ENCODE measurements at regions not wholly inside any gene's neighbourhood (a gene's known extent, or its start where the extent isn't known, plus 50 kb on each side); places are given as distances from the start of the nearest gene placed in this dataset.

- no peak overlapping the region for H3K4me3 ChIP-seq (ENCODE audit: low read length)
- peaks cover 3% of the 10 kb centered on the region for H3K4me1 ChIP-seq (ENCODE audit: control insufficient read depth, low read depth, low read length)
- H3K27me3 ChIP-seq (ENCODE audit: control insufficient read depth, insufficient read depth, low read length) = no peaks in the 10 kb centered on the region
- H3K9me3 ChIP-seq (ENCODE audit: control insufficient read depth, low read depth, low read length) = no peaks in the 10 kb centered on the region
- no peak overlapping the region for H3K27ac ChIP-seq (ENCODE audit: low read length)
- no peak overlapping the region for H3K9ac ChIP-seq (ENCODE audit: low read length)
- no peaks in the 10 kb centered on the region for H3K36me3 ChIP-seq (ENCODE audit: control insufficient read depth, low read depth, low read length)
Observed at GRCh38 chr4:42339935-42340406, 57.3 kb upstream of the SHISA3 start.

DNA sequence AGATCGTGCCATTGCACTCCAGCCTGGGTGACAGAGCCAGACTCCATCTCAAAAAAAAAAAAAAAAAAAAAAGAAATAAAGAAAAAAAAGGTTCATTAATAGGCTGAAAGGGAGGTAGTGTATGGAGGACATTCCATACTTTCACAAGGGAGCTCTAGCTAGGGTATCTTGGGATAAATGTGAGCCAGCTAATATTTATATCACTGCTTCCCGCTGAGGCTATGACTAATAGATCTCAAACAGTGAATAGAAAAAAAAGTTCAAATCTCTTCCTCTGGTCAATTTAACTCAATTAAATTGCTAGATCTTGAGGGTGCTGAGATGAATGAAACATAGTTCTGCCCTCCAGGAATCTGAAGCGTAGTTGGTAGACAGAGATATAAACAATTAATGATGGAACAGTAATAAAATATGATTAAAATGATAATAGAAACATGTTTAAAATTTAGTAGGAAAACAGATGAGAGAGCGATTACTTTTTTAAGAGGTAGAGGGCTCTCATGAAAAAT, 55.7 kb upstream of the SHISA3 start:
- no peak overlapping the region for H3K4me3 ChIP-seq (ENCODE audit: low read length)

GRCh38 chr4:42342459-42342858, 54.8 kb upstream of the SHISA3 start:
- Histone ChIP-seq H3K9me3 (ENCODE audit: control insufficient read depth, low read depth, low read length) (no peaks in the 10 kb centered on the region), H3K4me3 (ENCODE audit: low read length) (no peak overlapping the region), H3K4me1 (ENCODE audit: control insufficient read depth, low read depth, low read length) (peaks cover 3% of the 10 kb centered on the region), H3K36me3 (ENCODE audit: control insufficient read depth, low read depth, low read length) (no peaks in the 10 kb centered on the region), H3K27ac (ENCODE audit: low read length) (no peak overlapping the region), H3K27me3 (ENCODE audit: control insufficient read depth, insufficient read depth, low read length) (no peaks in the 10 kb centered on the region), H3K9ac (ENCODE audit: low read length) (no peak overlapping the region)

More for the DNA sequence above, 55.7 kb upstream of the SHISA3 start:
- no peaks in the 10 kb centered on the region for H3K9me3 ChIP-seq (ENCODE audit: control insufficient read depth, low read depth, low read length)
- no peak overlapping the region for H3K27ac ChIP-seq (ENCODE audit: low read length)
- H3K4me1 ChIP-seq (ENCODE audit: control insufficient read depth, low read depth, low read length) = peaks cover 3% of the 10 kb centered on the region
- no peaks in the 10 kb centered on the region for H3K27me3 ChIP-seq (ENCODE audit: control insufficient read depth, insufficient read depth, low read length)
- no peak overlapping the region for H3K9ac ChIP-seq (ENCODE audit: low read length)
- H3K36me3 ChIP-seq (ENCODE audit: control insufficient read depth, low read depth, low read length) = no peaks in the 10 kb centered on the region

GRCh38 chr4:42344309-42344708, 53.0 kb upstream of the SHISA3 start:
- Histone ChIP-seq H3K4me3 (ENCODE audit: low read length) (no peak overlapping the region), H3K27ac (ENCODE audit: low read length) (no peak overlapping the region), H3K4me1 (ENCODE audit: control insufficient read depth, low read depth, low read length) (peaks cover 3% of the 10 kb centered on the region), H3K36me3 (ENCODE audit: control insufficient read depth, low read depth, low read length) (no peaks in the 10 kb centered on the region), H3K9ac (ENCODE audit: low read length) (no peak overlapping the region), H3K9me3 (ENCODE audit: control insufficient read depth, low read depth, low read length) (no peaks in the 10 kb centered on the region), H3K27me3 (ENCODE audit: control insufficient read depth, insufficient read depth, low read length) (no peaks in the 10 kb centered on the region)

DNA sequence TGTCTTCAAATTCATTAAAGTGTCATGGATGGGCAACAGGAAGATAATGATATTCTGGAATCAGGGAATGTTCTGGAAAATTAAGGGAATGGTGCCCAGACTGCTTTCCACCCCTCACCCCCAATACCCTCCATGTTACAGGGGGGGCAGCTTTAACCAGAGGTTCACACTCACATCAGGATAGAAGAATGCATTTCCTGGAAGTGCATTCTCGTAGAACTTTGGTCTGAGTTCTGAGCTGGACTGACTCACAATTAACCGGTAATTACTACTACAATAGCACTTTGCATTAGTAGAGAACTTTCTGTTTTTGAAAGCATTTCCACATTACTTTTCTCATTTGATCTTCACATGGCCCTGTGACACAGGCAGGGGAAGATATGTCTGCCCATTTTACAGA, 52.5 kb upstream of the SHISA3 start:
- H3K4me3 ChIP-seq (ENCODE audit: low read length) = no peak overlapping the region
- no peaks in the 10 kb centered on the region for H3K36me3 ChIP-seq (ENCODE audit: control insufficient read depth, low read depth, low read length)

GRCh38 chr4:42345962-42346544, 51.2 kb upstream of the SHISA3 start:
- H3K9ac ChIP-seq (ENCODE audit: low read length) = no peak overlapping the region
- no peak overlapping the region for H3K4me3 ChIP-seq (ENCODE audit: low read length)
- H3K36me3 ChIP-seq (ENCODE audit: control insufficient read depth, low read depth, low read length) = no peaks in the 10 kb centered on the region
- H3K9me3 ChIP-seq (ENCODE audit: control insufficient read depth, low read depth, low read length) = no peaks in the 10 kb centered on the region
- H3K27ac ChIP-seq (ENCODE audit: low read length) = no peak overlapping the region
- peaks cover 3% of the 10 kb centered on the region for H3K4me1 ChIP-seq (ENCODE audit: control insufficient read depth, low read depth, low read length)
- H3K27me3 ChIP-seq (ENCODE audit: control insufficient read depth, insufficient read depth, low read length) = no peaks in the 10 kb centered on the region

More for the DNA sequence above, 52.5 kb upstream of the SHISA3 start:
- Histone ChIP-seq H3K9ac (ENCODE audit: low read length) (no peak overlapping the region), H3K4me1 (ENCODE audit: control insufficient read depth, low read depth, low read length) (peaks cover 3% of the 10 kb centered on the region), H3K27me3 (ENCODE audit: control insufficient read depth, insufficient read depth, low read length) (no peaks in the 10 kb centered on the region), H3K9me3 (ENCODE audit: control insufficient read depth, low read depth, low read length) (no peaks in the 10 kb centered on the region), H3K27ac (ENCODE audit: low read length) (no peak overlapping the region)

DNA sequence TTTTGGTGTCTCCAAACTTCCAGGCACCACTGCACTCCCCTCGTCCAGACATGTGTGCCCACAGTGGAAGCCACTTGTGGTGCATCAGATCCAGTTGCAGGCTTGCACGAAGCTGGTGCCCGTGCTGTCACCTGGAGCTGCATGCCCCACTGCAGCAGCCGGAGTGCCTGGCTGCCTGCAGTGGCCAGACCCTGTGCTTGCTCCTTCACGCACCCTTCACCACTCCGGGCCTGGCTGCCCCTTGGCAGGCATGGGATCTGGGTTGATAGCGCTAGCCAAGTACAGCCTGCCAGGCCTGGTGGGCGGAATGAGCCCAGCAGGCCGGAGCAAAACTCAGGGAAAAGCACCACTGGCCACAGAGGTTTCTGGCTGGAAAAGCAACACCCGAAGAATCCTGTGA, 50.2 kb upstream of the SHISA3 start:
- Histone ChIP-seq H3K4me3 (ENCODE audit: low read length) (no peak overlapping the region), H3K9ac (ENCODE audit: low read length) (no peak overlapping the region), H3K4me1 (ENCODE audit: control insufficient read depth, low read depth, low read length) (peaks cover 2% of the 10 kb centered on the region), H3K9me3 (ENCODE audit: control insufficient read depth, low read depth, low read length) (no peaks in the 10 kb centered on the region), H3K36me3 (ENCODE audit: control insufficient read depth, low read depth, low read length) (no peaks in the 10 kb centered on the region), H3K27me3 (ENCODE audit: control insufficient read depth, insufficient read depth, low read length) (no peaks in the 10 kb centered on the region), H3K27ac (ENCODE audit: low read length) (no peak overlapping the region)

Data from iPS-18a (cell line).